H1 (cell line): ENCODE measurements at regions not wholly inside any gene's neighbourhood (a gene's known extent, or its start where the extent isn't known, plus 50 kb on each side); places are given as distances from the start of the nearest gene placed in this dataset.

Experiments used
- ATF2 ChIP-seq: IDR thresholded peaks from 2 replicates; pipeline ENCODE4 v1.6.1; 2012; ENCODE audit warnings: low read length, inconsistent platforms
- ATF3 ChIP-seq: IDR thresholded peaks from 2 replicates; pipeline ENCODE4 v1.6.1; 2011; ENCODE audit warnings: low read depth, mild to moderate bottlenecking, low read length; ENCODE audit not compliant: insufficient read depth
- BACH1 ChIP-seq: IDR thresholded peaks from 2 replicates; pipeline ENCODE4 v1.6.1; 2012; ENCODE audit warnings: low read length, improper control_type of control experiment
- HDAC2 ChIP-seq, 2 experiments: fragments of 300-600 bp in 1 of 2; sonication (generic) in 1 of 2; IDR thresholded peaks; 2 replicates each; pipeline ENCODE4 v1.6.1; 2011 to 2012; ENCODE audit warnings: low read depth in 2 of 2, low read length in 2 of 2, mild to moderate bottlenecking in 2 of 2, moderate library complexity in 2 of 2, borderline replicate concordance in 1 of 2, inconsistent platforms in 1 of 2
- JUN ChIP-seq: IDR thresholded peaks from 2 replicates; pipeline ENCODE4 v1.6.1; 2011; ENCODE audit warnings: low read depth, mild to moderate bottlenecking, improper control_type of control experiment, low read length
- POLR2AphosphoS5 ChIP-seq: IDR thresholded peaks from 2 replicates; pipeline ENCODE4 v1.6.1; 2011; ENCODE audit warnings: low read depth, low read length
- RBBP5 ChIP-seq: IDR thresholded peaks from 2 replicates; pipeline ENCODE4 v1.7.1; 2012; ENCODE audit warnings: low read depth, mild to moderate bottlenecking, inconsistent platforms, low read length, moderate library complexity, borderline replicate concordance
- RXRA ChIP-seq: IDR thresholded peaks from 2 replicates; pipeline ENCODE4 v1.6.1; 2011; ENCODE audit warnings: low read depth, mild to moderate bottlenecking, low read length, moderate library complexity; ENCODE audit not compliant: insufficient read depth
- SP2 ChIP-seq: IDR thresholded peaks from 2 replicates; pipeline ENCODE4 v1.6.1; 2012; ENCODE audit warnings: mild to moderate bottlenecking, low read length, inconsistent platforms
- SUZ12 ChIP-seq: fragments of 200-600 bp; sonication (generic); IDR thresholded peaks from 2 replicates; pipeline ENCODE4 v1.6.1; 2012; ENCODE audit warnings: mild to moderate bottlenecking, inconsistent platforms, low read length, moderate library complexity, mixed read lengths
- TAF1 ChIP-seq: IDR thresholded peaks from 2 replicates; pipeline ENCODE4 v1.6.1; 2011; ENCODE audit warnings: mild to moderate bottlenecking, low read depth, low read length
- TBP ChIP-seq: IDR thresholded peaks from 2 replicates; pipeline ENCODE4 v1.6.1; 2011; ENCODE audit warnings: low read depth, low read length, improper control_type of control experiment
- TCF12 ChIP-seq: IDR thresholded peaks from 2 replicates; pipeline ENCODE4 v1.6.1; 2011; ENCODE audit warnings: low read depth, mild to moderate bottlenecking, low read length
- ZNF274 ChIP-seq: IDR thresholded peaks from 2 replicates; pipeline ENCODE4 v1.7.0; 2012; ENCODE audit warnings: low read length, borderline replicate concordance; ENCODE audit errors: extremely low read depth
- TF ChIP-seq, protein P1 (sequence below), 3 experiments: IDR thresholded peaks; 1 replicate in 2 of 3; 2 replicates in 1 of 3; pipeline versions ENCODE4 v1.5.1 to v1.6.1; 2011; ENCODE audit warnings: low read length in 3 of 3, mild to moderate bottlenecking in 3 of 3, inconsistent platforms in 2 of 3, low read depth in 1 of 3, moderate library complexity in 1 of 3; ENCODE audit not compliant: insufficient read depth in 1 of 3; ENCODE audit errors: control extremely low read depth in 1 of 3

- no peak for TF ChIP-seq SUZ12
- no peak for TF ChIP-seq TAF1
- no peak for TF ChIP-seq JUN
- no peak for TF ChIP-seq SP2
- TF ChIP-seq TBP = no peak
- no peak for TF ChIP-seq BACH1
- TF ChIP-seq ATF3 = no peak
- TF ChIP-seq, protein P1, sequence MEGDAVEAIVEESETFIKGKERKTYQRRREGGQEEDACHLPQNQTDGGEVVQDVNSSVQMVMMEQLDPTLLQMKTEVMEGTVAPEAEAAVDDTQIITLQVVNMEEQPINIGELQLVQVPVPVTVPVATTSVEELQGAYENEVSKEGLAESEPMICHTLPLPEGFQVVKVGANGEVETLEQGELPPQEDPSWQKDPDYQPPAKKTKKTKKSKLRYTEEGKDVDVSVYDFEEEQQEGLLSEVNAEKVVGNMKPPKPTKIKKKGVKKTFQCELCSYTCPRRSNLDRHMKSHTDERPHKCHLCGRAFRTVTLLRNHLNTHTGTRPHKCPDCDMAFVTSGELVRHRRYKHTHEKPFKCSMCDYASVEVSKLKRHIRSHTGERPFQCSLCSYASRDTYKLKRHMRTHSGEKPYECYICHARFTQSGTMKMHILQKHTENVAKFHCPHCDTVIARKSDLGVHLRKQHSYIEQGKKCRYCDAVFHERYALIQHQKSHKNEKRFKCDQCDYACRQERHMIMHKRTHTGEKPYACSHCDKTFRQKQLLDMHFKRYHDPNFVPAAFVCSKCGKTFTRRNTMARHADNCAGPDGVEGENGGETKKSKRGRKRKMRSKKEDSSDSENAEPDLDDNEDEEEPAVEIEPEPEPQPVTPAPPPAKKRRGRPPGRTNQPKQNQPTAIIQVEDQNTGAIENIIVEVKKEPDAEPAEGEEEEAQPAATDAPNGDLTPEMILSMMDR (IDR thresholded peaks at IDR 0.05; ENCODE audit: control extremely low read depth in 1 of 3, insufficient read depth in 1 of 3, low read depth in 1 of 3, low read length in 3 of 3) = no peak
- no peak for TF ChIP-seq ZNF274
- no peak for TF ChIP-seq POLR2AphosphoS5
- no peak for TF ChIP-seq ATF2
- no peak for TF ChIP-seq RBBP5
- no peak for TF ChIP-seq RXRA
- no peak for TF ChIP-seq TCF12
- TF ChIP-seq HDAC2 (IDR thresholded peaks at IDR 0.05; ENCODE audit: borderline replicate concordance in 1 of 2, low read depth in 2 of 2, low read length in 2 of 2) = no peak
Measured at GRCh38 chr15:54843006-54843405, 353.7 kb downstream of the RSL24D1 start (continued).
